HG03565 (cell line): ENCODE measurements at regions not wholly inside any gene's neighbourhood (a gene's known extent, or its start where the extent isn't known, plus 50 kb on each side); places are given as distances from the start of the nearest gene placed in this dataset.
"Not testable (repeated sequence)": the region's sequence is repeated elsewhere in the genome, so short reads cannot be mapped to it uniquely, and the experiment has no call there.

Source experiments
- ATAC-seq: cut with Tn5 transposase; IDR thresholded peaks from one replicate; pipeline ENCODE4 v1.9.1; 2021; ENCODE audit warnings: mild to moderate bottlenecking, moderate library complexity; ENCODE audit not compliant: unreplicated experiment

DNA sequence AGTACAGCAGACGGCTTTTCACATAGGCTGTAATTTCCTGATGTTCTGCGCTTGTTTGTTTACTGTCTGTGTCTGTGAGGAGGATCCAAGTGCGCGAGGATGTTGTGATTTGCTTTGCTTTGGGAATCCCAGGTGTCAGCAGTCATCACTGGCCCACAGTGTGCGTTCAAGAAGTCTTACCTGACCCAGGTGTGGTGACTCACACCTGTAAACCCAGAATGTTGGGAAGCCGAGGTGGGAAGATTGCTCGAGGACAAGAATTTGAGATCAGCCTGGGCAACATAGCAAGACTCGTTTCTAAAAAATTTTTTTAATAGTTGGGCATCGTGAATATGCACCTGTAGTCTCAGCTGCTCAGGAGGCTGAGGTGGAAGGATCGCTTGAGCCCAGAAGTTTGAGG lies 110.7 kb downstream of the CRLF3 start:
- not testable (repeated sequence) for ATAC-seq

DNA sequence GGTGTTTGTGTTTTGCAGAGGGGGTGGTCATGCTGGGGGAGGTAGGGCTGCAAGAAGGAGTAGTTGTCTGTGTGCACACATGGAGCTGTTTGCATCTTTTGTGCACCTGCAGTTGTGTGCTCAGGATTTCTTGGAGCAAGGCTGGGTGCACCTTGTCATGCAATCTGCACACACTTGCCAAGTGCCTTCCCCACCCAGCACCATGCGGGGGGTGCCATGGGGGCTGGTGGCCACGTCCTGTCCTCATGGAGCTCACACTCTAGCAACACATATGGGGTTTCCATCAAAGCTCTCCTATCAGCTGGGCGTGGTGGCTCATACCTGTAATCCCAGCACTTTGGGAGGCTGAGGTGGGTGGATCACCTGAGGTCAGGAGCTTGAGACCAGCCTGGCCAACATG lies 111.6 kb downstream of the CRLF3 start:
- not testable (repeated sequence) for ATAC-seq

DNA sequence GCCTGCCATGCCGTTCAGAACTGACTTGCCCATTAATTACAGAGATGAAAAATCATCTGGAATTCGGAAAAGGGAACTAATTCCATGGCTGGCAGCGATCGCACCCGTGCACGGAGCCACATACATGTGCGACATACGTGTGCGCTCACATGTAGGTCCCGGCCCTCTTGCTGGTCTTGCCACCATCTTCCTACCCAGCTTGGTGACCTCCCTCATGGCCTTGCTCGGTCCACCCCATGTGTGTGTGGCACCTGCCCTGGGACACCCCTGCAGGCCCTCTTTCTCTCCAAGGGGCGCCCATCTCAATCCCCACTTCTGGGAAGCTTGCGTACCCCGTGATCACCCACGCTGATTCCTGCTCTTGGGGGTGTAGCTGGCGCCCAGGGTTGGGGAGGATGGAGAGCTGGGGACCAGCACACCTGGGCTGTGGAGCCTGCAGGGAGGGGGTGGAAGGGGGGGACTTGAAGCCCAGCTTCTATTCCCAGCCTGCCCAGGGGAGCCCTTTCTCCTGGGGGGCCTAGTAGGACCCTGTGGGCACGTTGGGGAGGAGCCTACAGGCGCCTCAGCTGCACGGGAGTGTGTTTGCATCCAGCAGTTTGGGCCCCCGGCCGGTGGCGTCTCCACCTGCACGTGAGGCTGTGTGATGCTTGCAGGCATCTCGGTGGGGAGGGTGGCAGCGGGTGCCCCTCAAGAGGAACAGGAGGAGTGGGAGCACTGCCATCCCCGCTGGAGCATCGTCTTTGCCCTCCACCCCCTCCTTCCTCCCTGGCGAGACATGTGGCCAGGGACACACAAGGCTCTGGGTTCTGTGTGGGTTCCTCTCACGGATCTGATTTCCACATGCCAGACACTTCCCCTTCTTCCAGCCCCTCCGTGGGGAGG lies 112.6 kb downstream of the CRLF3 start:
- not testable (repeated sequence) for ATAC-seq

GRCh38 chr17:30711176-30711575 lies 113.3 kb downstream of the CRLF3 start:
- ATAC-seq = not testable (repeated sequence)

- not testable (repeated sequence) for ATAC-seq
Measured at GRCh38 chr17:30710276-30711088, 114.0 kb downstream of the CRLF3 start.

- ATAC-seq = not testable (repeated sequence)
Measured at GRCh38 chr17:30709561-30710275, 114.8 kb downstream of the CRLF3 start.

- not testable (repeated sequence) for ATAC-seq
Measured at GRCh38 chr17:30709096-30709495, 115.4 kb downstream of the CRLF3 start.

GRCh38 chr17:30708241-30709078 lies 116.0 kb downstream of the CRLF3 start:
- not testable (repeated sequence) for ATAC-seq

- not testable (repeated sequence) for ATAC-seq
Measured at GRCh38 chr17:30707724-30708240, 116.7 kb downstream of the CRLF3 start.

DNA sequence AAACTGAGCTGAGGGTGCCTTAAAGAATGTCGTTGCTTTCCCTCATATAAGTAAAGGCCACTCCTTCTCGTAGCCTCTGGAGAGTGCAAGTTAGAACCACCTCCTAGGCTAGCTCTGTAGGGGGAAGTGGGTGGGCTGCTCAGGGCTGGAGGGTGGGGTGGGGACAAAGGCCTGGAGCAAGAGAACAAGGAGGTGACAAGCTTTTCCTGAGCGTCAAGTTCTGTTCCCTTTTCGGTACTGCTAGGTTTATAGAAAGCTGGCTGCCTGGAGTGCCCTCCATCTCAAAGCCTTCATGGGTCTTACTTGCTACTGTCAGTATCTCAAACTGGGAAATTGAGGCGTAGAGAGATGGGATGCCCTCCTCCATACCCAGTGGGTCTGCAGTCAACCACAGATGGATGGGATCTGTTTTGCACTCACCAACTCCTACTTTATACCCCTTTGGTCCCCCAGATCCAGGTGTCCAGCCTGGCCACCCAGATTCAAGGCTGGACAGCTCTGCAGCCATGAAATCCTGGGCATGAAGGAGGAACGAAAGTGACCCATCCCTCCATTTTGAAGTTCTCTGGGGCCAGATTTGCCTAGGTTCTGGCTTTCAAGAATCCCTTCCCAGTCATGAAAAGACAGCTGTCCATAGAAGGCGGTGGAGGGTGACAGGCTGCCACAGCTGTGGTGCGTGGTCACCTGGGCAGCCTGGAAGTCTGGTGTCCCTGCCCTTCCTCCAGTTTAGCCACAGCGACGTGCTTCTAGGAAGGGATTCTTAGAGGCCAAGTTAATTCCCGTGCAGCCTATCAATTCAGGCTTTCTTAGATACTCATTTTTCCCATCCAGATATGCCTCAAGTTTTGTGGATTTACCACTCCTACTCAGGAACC lies 117.8 kb downstream of the CRLF3 start:
- ATAC-seq = not testable (repeated sequence)

GRCh38 chr17:30706004-30706403 lies 118.5 kb downstream of the CRLF3 start:
- ATAC-seq = not testable (repeated sequence)

- ATAC-seq = no peak
Measured at GRCh38 chr17:30701498-30701989, 122.9 kb downstream of the CRLF3 start.

- ATAC-seq = not testable (repeated sequence)
Measured at GRCh38 chr17:30700833-30701232, 123.7 kb downstream of the CRLF3 start.

- ATAC-seq = not testable (repeated sequence)
Measured at GRCh38 chr17:30697619-30698460, 126.7 kb downstream of the CRLF3 start.

DNA sequence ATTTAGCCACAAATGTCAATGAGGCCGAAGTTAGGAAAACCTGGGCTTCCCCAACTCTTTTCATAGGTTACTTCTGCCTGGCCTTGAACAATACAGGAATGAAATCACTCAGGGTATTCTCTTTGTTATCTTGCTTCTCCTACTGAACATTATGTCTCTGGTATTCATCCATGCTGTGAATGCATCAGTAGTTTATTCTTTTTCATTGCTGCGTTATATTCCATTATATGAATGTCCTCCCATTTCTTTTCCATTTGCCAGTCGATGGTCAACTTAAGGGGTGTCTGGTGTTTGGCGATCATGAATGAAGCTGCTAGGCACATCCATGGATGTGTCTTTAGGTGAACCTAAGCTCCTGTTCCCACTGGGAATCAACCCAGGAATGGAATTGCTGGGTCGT lies 128.3 kb downstream of the CRLF3 start:
- no peak for ATAC-seq

DNA sequence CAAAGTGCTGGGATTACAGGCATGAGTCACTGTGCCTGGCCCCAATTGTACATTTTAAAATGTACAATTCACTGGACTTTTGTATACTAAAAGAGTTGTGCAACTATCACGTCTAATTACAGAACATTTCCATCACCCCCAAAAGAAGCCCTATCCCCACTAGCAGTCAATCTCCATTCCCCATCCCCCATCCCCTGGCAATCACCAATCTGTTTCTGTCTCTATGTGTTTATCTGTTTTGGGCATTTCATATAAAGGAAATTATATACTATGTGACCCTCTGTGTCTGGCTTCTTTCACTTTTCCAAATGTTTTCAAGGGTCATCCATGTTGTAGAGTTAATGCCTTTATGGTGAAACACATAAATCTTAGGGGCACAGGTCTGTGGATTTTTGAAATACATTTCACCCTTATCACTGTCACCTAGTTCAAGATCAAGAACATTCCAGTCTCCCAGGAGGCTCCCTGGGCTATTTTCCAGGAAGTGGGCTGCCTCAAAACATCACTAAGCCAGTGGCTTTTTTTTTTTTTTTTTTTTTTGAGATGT lies 129.2 kb downstream of the CRLF3 start:
- not testable (repeated sequence) for ATAC-seq

DNA sequence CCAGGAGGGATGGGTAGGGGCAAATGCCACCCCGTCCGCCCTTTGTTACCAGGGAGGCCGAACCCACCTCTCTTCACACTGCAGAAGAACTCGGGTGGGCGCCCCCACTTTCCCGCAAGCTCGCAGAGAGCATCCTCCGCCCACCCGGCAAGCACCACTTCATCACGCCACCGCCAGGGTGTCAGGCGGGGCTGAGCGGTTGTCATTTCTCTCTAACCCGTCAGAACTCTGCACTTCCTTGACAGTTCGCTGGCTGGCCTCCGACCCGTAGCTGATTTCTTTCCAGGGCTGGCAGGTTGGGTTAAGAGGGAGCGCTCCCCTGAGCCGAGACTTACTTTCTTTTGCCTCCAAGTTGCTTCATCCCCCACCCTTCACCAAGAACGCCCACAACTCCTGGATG lies 130.7 kb downstream of the CRLF3 start:
- ATAC-seq = not testable (repeated sequence)
